DND-41 (cell line): ENCODE measurements at regions not wholly inside any gene's neighbourhood (a gene's known extent, or its start where the extent isn't known, plus 50 kb on each side); places are given as distances from the start of the nearest gene placed in this dataset.

Experiments used
- CTCF ChIP-seq: IDR thresholded peaks from 2 replicates; pipeline ENCODE4 v1.5.1; 2012; ENCODE audit warnings: borderline replicate concordance, low read length, moderate library complexity, mild to moderate bottlenecking; ENCODE audit not compliant: poor library complexity, severe bottlenecking; ENCODE audit errors: extremely low read depth
- EZH2 ChIP-seq: IDR thresholded peaks from 3 replicates; pipeline ENCODE4 v1.6.1; 2012; ENCODE audit warnings: borderline replicate concordance, low read depth, mild to moderate bottlenecking, moderate library complexity, low read length, inconsistent platforms; ENCODE audit not compliant: severe bottlenecking

- TF ChIP-seq CTCF = no peak
- no peak for TF ChIP-seq EZH2
Observed at GRCh38 chr3:141681390-141681780, 56.7 kb upstream of the RNF7 start.
